ENCODE measurements at regions not wholly inside any gene's neighbourhood (a gene's known extent, or its start where the extent isn't known, plus 50 kb on each side); places are given as distances from the start of the nearest gene placed in this dataset.
"Not testable (repeated sequence)": the region's sequence is repeated elsewhere in the genome, so short reads cannot be mapped to it uniquely, and the experiment has no call there.

DNA sequence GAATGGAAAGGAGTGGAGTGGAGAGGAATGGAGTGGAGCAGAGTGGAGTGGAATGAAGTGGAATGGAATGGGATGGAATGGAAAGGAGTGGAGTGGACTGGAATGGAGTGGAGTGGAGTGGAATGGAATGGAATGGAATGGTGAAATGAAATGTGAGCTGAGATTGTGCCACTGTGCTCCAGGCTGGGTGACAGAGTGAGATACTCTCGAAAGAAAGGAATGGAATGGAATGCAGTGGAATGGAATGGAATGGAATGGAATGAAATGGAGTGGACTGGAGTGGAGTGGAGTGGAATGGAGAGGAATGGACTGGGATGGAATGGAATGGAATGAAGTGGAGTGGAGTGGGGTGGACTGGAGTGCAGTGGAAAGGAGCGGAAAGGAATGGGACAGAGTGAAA is 605.2 kb downstream of the TP53TG3F start:
- TF ChIP-seq, protein P1, sequence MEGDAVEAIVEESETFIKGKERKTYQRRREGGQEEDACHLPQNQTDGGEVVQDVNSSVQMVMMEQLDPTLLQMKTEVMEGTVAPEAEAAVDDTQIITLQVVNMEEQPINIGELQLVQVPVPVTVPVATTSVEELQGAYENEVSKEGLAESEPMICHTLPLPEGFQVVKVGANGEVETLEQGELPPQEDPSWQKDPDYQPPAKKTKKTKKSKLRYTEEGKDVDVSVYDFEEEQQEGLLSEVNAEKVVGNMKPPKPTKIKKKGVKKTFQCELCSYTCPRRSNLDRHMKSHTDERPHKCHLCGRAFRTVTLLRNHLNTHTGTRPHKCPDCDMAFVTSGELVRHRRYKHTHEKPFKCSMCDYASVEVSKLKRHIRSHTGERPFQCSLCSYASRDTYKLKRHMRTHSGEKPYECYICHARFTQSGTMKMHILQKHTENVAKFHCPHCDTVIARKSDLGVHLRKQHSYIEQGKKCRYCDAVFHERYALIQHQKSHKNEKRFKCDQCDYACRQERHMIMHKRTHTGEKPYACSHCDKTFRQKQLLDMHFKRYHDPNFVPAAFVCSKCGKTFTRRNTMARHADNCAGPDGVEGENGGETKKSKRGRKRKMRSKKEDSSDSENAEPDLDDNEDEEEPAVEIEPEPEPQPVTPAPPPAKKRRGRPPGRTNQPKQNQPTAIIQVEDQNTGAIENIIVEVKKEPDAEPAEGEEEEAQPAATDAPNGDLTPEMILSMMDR (IDR thresholded peaks at IDR 0.05): not testable (repeated sequence)
- TF ChIP-seq POLR2AphosphoS5 (IDR thresholded peaks at IDR 0.05; ENCODE audit: low read depth, low read length); TCF7L2 (IDR thresholded peaks at IDR 0.05; ENCODE audit: low read depth, low read length); SIN3A (IDR thresholded peaks at IDR 0.05; ENCODE audit: borderline replicate concordance, insufficient read depth, low read depth, low read length): not testable (repeated sequence)
- TF ChIP-seq, protein P2, sequence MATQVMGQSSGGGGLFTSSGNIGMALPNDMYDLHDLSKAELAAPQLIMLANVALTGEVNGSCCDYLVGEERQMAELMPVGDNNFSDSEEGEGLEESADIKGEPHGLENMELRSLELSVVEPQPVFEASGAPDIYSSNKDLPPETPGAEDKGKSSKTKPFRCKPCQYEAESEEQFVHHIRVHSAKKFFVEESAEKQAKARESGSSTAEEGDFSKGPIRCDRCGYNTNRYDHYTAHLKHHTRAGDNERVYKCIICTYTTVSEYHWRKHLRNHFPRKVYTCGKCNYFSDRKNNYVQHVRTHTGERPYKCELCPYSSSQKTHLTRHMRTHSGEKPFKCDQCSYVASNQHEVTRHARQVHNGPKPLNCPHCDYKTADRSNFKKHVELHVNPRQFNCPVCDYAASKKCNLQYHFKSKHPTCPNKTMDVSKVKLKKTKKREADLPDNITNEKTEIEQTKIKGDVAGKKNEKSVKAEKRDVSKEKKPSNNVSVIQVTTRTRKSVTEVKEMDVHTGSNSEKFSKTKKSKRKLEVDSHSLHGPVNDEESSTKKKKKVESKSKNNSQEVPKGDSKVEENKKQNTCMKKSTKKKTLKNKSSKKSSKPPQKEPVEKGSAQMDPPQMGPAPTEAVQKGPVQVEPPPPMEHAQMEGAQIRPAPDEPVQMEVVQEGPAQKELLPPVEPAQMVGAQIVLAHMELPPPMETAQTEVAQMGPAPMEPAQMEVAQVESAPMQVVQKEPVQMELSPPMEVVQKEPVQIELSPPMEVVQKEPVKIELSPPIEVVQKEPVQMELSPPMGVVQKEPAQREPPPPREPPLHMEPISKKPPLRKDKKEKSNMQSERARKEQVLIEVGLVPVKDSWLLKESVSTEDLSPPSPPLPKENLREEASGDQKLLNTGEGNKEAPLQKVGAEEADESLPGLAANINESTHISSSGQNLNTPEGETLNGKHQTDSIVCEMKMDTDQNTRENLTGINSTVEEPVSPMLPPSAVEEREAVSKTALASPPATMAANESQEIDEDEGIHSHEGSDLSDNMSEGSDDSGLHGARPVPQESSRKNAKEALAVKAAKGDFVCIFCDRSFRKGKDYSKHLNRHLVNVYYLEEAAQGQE (IDR thresholded peaks at IDR 0.05; ENCODE audit: insufficient read depth in 1 of 2, low read depth in 2 of 2, low read length in 1 of 2): not testable (repeated sequence)
